SK-N-MC (cell line): ENCODE measurements at regions not wholly inside any gene's neighbourhood (a gene's known extent, or its start where the extent isn't known, plus 50 kb on each side); places are given as distances from the start of the nearest gene placed in this dataset.

ENCODE experiments used
- EZH2 ChIP-seq: fragments of 200-600 bp; sonication (generic); IDR thresholded peaks from one replicate; pipeline ENCODE4 v1.6.1; 2017; ENCODE audit warnings: antibody characterized with exemption
- POLR2AphosphoS5 ChIP-seq: IDR thresholded peaks from 2 replicates; pipeline ENCODE4 v1.6.1; 2012; ENCODE audit warnings: mild to moderate bottlenecking, low read depth, low read length, borderline replicate concordance

DNA sequence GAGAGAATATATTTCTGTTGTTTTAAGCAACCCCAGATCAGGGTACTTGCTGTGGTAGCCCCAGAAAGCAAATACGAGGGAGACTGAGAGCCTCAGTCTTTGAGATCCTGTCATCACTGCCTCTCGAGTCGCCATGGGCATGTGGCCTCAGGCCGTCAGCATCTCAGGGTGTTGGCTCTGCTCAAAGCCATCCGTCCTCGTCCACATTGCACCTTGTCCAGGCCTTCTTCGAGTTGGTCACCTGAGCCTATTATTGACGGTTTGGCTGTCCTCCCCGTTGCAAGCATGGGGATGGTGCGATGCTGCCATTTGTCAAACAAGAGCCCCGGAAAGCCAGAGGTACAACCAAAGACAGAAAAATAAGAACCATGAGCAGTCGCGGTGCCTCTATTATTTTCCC lies 136.9 kb downstream of the IRF8 start:
- TF ChIP-seq POLR2AphosphoS5 (no peak), EZH2 (no peak)
